A673 (cell line): ENCODE measurements at regions not wholly inside any gene's neighbourhood (a gene's known extent, or its start where the extent isn't known, plus 50 kb on each side); places are given as distances from the start of the nearest gene placed in this dataset.
"Not testable (repeated sequence)": the region's sequence is repeated elsewhere in the genome, so short reads cannot be mapped to it uniquely, and the experiment has no call there.

Source experiments
- EZH2 ChIP-seq: fragments of 200-600 bp; sonication (generic); IDR thresholded peaks from 2 replicates; pipeline ENCODE4 v1.6.1; 2017; ENCODE audit warnings: borderline replicate concordance, low read depth, mild to moderate bottlenecking, mixed read lengths, antibody characterized with exemption, low read length; ENCODE audit not compliant: poor library complexity, severe bottlenecking
- TF ChIP-seq, protein P1 (sequence below): fragments of 300-800, 200-600 bp; sonication (generic); conservative IDR thresholded peaks from 2 replicates; pipeline ENCODE4 v1.5.1; 2017; ENCODE audit warnings: low read depth, mild to moderate bottlenecking, antibody characterized with exemption, low read length, moderate library complexity, mixed read lengths

DNA sequence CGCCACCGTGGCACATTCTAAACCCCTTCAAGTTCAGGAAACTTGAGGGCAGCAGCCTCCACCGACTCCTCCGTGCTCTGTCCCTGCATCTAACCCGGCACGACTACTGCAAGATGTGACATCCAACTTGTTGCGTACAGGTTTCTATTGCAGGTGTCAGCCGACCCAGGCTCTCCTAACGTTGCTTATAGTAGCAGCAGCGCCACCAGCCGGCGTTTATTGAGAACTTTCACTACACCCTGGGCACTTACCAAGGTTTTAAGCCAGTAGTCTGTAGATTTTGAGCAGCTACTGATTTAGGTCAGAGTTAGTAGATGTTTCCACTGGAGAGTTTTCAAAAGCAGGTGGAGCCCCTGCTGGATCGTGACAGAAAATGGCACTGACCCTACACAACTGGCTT, 200.6 kb upstream of the PRKX start:
- TF ChIP-seq, protein P1, sequence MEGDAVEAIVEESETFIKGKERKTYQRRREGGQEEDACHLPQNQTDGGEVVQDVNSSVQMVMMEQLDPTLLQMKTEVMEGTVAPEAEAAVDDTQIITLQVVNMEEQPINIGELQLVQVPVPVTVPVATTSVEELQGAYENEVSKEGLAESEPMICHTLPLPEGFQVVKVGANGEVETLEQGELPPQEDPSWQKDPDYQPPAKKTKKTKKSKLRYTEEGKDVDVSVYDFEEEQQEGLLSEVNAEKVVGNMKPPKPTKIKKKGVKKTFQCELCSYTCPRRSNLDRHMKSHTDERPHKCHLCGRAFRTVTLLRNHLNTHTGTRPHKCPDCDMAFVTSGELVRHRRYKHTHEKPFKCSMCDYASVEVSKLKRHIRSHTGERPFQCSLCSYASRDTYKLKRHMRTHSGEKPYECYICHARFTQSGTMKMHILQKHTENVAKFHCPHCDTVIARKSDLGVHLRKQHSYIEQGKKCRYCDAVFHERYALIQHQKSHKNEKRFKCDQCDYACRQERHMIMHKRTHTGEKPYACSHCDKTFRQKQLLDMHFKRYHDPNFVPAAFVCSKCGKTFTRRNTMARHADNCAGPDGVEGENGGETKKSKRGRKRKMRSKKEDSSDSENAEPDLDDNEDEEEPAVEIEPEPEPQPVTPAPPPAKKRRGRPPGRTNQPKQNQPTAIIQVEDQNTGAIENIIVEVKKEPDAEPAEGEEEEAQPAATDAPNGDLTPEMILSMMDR, result not testable (repeated sequence)
- not testable (repeated sequence) for TF ChIP-seq EZH2
